ENCODE measurements at regions not wholly inside any gene's neighbourhood (a gene's known extent, or its start where the extent isn't known, plus 50 kb on each side); places are given as distances from the start of the nearest gene placed in this dataset.

GRCh38 chr3:127352612-127353011, 64.8 kb upstream of the PRR20G start:
- no peak for DNase-seq (ENCODE audit: low read depth, low spot score)

- DNase-seq (ENCODE audit: low read depth, low spot score), result no peak
Observed at GRCh38 chr3:127351775-127352350, 64.0 kb upstream of the PRR20G start.

- no peak for DNase-seq (ENCODE audit: low read depth, low spot score)
Observed at GRCh38 chr3:127351321-127351720, 63.5 kb upstream of the PRR20G start.

GRCh38 chr3:127350172-127351050, 62.6 kb upstream of the PRR20G start:
- no peak for DNase-seq (ENCODE audit: low read depth, low spot score)

DNA sequence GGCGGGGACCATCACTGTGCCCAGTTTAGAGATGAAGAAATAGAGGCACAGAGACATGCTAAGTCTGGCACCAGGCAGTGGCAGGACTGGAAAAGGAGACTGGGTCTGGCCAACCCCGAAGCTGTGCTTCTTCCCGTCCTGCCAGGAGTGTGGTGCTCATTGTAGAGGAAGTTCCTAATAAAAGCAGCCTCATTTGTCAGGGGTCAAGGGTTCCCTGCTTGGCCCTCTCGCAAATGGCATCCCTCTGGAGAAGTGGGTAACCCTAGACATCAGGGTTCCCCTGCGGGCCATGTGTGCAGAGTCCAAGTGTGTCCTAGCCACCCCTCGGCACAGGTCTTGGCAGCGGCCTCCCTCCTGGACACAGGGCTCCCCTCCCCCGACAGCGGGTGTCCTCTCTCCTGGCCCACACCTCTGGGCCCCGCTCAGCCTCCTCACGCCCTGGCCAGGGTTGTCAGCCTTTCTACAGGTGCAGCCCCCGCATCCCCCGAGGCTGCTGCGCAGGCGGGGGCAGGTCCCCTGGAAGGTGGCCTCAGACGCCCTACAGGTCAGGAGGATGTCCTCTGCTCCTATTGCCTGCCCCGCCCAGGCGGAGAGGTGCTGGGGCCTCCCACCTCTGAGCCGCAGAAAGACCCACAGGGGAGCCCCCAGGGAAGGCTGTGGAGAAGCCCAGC, 61.8 kb upstream of the PRR20G start:
- DNase-seq (ENCODE audit: low read depth, low spot score), result no peak

- no peak for DNase-seq (ENCODE audit: low read depth, low spot score)
Observed at GRCh38 chr3:127342735-127343134, 54.9 kb upstream of the PRR20G start.

DNA sequence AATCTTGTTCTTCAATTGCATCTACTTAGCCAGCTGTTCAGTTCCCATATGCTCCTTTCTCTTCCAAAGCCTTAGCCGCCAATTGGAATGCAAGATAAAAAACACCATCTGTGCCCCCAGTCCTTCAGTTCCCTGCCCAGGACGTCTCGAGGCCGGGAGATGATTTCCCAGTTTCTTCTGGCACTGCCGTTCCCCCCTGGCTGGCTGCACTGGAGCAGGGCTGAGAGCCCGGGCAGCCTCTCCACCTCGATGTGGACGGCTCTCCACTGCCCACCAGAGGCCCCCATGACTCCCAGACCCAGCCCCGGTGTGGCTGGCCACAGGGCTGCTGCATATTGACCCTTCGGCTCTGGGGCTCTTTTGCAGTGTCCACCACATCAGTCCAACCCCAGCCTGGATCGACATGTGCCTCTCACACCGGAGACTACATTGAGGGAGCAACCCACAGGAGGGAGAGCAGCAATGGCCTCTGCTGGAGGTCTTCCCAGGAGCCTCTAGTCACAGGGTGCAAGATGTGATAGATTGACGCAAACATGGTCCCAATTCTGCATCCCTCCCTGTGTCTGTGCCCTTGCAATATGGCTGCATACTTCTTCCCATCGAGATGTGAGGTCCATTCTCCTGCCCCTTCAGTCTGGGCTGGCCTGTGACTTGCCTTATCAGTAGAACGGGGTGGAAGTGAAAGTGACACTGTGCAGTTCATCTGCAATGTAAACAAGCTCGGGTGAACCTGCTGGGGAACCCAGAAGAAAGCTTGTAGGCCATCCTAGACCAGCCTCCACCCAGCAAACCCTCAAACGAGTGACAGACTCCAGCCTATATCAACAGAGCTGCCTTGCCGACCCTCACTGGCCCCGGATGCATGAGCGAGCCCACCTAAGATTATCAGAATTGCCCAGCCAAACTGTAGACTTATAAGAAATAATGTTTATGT, 52.3 kb upstream of the PRR20G start:
- no peak for DNase-seq (ENCODE audit: low read depth, low spot score)

- DNase-seq (ENCODE audit: low read depth, low spot score), result no peak
Observed at GRCh38 chr3:127339016-127339415, 51.2 kb upstream of the PRR20G start.

DNA sequence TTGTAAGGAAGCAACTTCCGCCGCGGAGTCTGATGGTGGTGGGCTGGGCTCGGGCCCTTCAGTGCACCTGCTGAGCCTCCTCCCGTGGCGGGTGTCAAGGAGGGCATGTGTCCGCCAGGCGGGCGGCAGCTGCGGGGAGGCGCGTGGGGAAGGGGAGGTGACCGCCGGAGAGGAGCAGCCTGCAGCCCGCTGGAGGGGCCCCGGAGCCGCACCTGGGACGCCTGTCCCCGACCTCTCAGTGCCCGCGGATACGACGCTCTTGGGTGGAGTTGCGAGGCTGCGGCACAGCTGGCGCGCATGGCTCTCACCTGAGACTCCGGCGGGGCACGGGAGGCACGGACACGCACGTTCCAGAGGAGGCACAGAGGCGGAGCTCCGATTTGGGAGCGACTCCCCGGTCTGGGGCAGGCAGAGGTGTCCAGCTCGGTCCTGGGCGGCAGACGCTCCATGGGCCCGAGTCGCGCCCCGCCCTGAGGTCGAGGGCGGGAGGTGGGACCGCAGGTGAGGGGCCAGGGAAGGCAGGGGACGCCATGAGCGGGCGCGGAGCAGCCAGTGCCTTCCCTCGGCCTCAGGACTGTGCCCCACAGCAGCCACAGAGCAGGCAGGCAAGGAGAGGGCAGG, 50.2 kb upstream of the PRR20G start:
- no peak for DNase-seq (ENCODE audit: low read depth, low spot score)
